Stimulated activated effector memory CD8-positive, alpha-beta T cell treated with anti-CD3 and anti-CD28 coated beads, Interleukin-12 subunit alpha, Interleukin-12 subunit beta, amount 100 ng/mL, for 72 hours (primary cell): ENCODE measurements at regions not wholly inside any gene's neighbourhood (a gene's known extent, or its start where the extent isn't known, plus 50 kb on each side); places are given as distances from the start of the nearest gene placed in this dataset.
A peak's percentile ranks its signal among the peaks of the same experiment; 100 is the strongest.

Source experiments
- ATAC-seq: fragments of 150-1000 bp; cut with Tn5 transposase; 2 replicates; pipeline ENCODE4 v1.10.0; 2021
- DNase-seq, 2 donors: peaks; one replicate each; pipeline ENCODE4 v3.0.0; 2021 to 2022; ENCODE audit warnings: low spot score in 2 of 2
- H3K27ac Mint-ChIP-seq: one replicate; pipeline ENCODE4 v1.8.0; 2022; ENCODE audit warnings: mild to moderate bottlenecking, mixed read lengths
- H3K36me3 Mint-ChIP-seq: one replicate; pipeline ENCODE4 v1.8.0; 2022; ENCODE audit warnings: mild to moderate bottlenecking, mixed read lengths
- H3K4me1 Mint-ChIP-seq: one replicate; pipeline ENCODE4 v1.8.0; 2022; ENCODE audit warnings: mixed read lengths
- H3K4me3 Mint-ChIP-seq: one replicate; pipeline ENCODE4 v1.8.0; 2022; ENCODE audit warnings: mild to moderate bottlenecking, mixed read lengths
- H3K9me3 Mint-ChIP-seq: one replicate; pipeline ENCODE4 v1.8.0; 2022; ENCODE audit warnings: mixed read lengths

DNA sequence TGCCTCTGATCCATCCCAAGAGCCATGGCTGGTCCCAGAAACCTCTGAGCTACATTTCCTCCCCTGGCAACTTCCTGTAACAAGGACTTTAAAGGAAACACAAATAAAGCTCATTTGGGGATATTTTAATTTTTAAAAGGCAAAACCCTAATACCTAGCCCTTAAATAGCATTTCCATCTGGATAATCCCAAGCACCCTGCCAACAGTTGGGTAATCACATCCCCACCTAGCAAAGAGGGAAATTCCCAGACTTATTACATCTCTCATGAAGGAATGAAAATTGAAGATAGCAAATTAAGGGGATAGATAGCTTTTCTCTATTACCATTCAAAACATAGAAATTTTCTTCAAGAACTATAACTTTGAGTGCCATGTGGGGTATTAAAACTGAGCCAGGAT, 213.7 kb upstream of the BMP4 start:
- H3K4me1 Mint-ChIP-seq: no peaks in the 10 kb centered on the region
- ATAC-seq (no peak), DNase-seq (no peak)
- H3K9me3 Mint-ChIP-seq: no peaks in the 10 kb centered on the region
- no peak overlapping the region for H3K27ac Mint-ChIP-seq
- no peak overlapping the region for H3K4me3 Mint-ChIP-seq
- no peaks in the 10 kb centered on the region for H3K36me3 Mint-ChIP-seq

DNA sequence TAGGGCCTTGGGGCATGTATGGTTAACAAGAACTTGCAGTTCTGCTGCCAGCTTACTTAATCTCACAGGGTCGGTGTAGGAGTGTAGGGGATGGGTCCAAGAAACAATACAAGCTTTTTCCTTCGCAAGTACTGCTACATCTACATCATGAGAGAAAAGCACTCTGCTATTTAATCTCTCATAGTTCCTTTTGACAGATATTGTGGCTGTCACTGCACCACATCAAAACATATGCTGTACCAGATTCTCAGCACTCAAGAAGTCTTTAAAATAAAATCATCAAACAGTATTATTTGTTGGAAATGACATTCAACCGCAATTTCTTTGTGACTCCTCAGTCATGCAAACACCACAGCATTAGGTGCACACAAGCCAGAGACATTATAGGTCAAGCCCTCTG, 215.5 kb upstream of the BMP4 start:
- ATAC-seq: no peak
- no peak for DNase-seq
- H3K27ac Mint-ChIP-seq: no peak overlapping the region
- no peaks in the 10 kb centered on the region for H3K36me3 Mint-ChIP-seq
- no peaks in the 10 kb centered on the region for H3K4me1 Mint-ChIP-seq
- no peak overlapping the region for H3K4me3 Mint-ChIP-seq
- H3K9me3 Mint-ChIP-seq: no peaks in the 10 kb centered on the region

DNA sequence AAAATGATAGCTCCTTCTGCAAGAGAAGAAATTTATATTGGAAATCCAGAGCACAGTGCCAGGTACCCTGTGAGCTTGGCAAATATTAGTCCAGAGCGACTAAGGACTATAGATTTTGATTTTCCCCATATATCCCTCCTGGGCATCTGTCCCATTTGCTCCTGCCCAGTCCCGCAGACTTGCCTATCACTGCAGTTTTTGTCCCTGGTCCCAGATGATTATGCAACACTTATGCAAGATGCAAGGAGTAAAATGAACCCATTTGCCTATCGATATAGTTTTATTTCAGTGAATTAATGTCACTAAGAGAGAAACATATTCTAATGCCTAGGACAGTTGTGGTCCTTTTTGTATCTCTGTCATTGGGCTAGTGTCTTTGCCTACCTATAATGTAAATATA, 215.9 kb upstream of the BMP4 start:
- Mint-ChIP-seq H3K4me1 (no peaks in the 10 kb centered on the region), H3K9me3 (no peaks in the 10 kb centered on the region), H3K27ac (no peak overlapping the region), H3K36me3 (no peaks in the 10 kb centered on the region), H3K4me3 (no peak overlapping the region)
- ATAC-seq (no peak), DNase-seq (no peak)

DNA sequence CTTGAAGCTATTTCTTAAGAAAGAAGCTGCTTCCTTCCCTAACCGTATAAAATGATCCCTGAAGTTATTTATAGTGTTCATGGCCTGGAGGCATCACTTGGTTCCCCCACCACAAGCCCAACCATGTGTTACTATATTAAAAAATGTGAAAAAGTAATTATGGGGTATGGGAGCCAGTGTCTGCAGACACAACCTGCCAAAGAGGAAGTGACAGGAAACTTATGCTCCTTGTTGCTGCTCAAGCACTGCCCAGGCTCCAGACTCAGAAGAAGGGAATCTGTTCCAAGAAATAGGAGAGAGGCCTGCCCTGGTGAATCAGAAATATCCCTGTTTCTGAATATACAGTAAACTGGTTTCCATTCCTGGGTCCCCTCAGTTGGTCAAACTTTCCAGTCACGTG, 217.2 kb upstream of the BMP4 start:
- ATAC-seq (no peak), DNase-seq (no peak)
- Mint-ChIP-seq H3K4me1 (no peaks in the 10 kb centered on the region), H3K9me3 (no peaks in the 10 kb centered on the region), H3K36me3 (no peaks in the 10 kb centered on the region), H3K27ac (no peak overlapping the region), H3K4me3 (no peak overlapping the region)

DNA sequence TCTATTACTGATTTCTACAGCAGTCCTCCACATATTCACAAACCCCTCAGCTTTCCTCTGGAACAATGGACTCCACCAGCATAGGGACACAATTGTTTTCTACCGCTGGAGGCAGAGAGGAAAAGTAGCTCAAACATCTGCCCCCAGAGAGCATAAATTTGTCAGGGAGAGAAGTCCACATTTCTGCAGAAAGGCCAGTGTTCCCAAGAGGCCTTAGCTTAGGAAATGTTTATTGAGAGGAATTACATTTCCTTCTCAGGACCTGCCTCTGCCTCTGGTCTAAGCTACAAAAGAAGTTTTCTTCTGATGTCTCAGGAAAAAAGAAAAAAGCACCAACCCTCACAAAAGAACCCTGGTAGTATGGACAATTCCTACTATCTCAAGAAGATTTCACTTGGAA, 217.8 kb upstream of the BMP4 start:
- H3K9me3 Mint-ChIP-seq: no peaks in the 10 kb centered on the region
- no peaks in the 10 kb centered on the region for H3K36me3 Mint-ChIP-seq
- DNase-seq (no peak), ATAC-seq (no peak)
- H3K27ac Mint-ChIP-seq: no peak overlapping the region
- no peak overlapping the region for H3K4me3 Mint-ChIP-seq
- no peaks in the 10 kb centered on the region for H3K4me1 Mint-ChIP-seq

DNA sequence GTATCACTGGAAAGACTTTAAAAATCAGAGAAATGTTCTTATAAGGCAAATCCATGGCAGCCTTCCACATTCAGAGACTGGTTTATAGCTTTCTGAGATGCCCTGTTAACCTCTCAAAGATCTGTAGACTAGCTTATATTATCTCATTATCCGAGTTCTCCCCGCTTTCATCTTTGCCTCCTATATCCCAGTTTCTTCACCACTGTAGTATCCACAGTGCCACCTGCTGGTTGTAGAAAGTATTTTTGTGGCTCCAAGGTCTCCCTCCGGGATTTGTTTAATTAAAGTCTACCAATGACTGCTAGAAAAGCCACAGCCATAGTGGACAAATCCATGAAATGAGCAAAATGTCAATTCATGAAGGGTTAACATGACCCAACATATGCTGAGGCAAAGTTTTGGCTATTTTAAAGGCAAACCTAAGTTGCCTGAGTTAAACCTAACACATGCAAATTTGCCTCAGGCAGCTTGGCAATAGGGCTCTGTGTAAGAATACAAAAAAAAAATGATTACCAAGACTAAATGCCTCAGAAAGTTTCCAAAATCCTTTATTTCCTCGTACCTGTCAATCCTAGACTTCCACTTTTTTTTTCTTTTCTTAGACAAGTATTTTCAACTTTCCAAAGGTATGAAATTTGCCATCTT, 218.8 kb upstream of the BMP4 start:
- no peak for ATAC-seq
- no peak overlapping the region for H3K4me3 Mint-ChIP-seq
- peak; percentile 12 to 63 for DNase-seq
- no peaks in the 10 kb centered on the region for H3K36me3 Mint-ChIP-seq
- no peaks in the 10 kb centered on the region for H3K9me3 Mint-ChIP-seq
- no peaks in the 10 kb centered on the region for H3K4me1 Mint-ChIP-seq
- H3K27ac Mint-ChIP-seq: no peak overlapping the region

DNA sequence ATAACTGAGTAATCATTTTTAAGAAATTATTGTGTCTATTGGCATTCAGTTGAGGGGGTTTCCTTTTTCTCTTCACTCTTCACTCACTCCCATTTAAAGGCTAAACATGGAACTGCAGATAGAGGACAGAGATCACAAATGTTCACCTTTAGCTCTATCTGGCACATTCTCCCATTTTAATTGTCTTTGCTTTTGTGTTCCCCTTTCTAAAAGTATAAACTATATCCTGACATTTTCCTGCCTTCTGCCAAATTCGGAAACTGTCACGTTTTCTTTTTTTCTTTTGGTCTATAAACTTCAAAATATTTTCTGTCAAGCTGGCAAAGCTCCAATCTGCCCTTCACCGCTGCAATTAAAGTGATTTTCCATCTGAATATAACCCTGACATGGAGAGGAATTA, 219.8 kb upstream of the CDKN3 start:
- DNase-seq (no peak), ATAC-seq (no peak)
- no peaks in the 10 kb centered on the region for H3K9me3 Mint-ChIP-seq
- no peak overlapping the region for H3K4me3 Mint-ChIP-seq
- no peaks in the 10 kb centered on the region for H3K36me3 Mint-ChIP-seq
- no peak overlapping the region for H3K27ac Mint-ChIP-seq
- no peaks in the 10 kb centered on the region for H3K4me1 Mint-ChIP-seq

DNA sequence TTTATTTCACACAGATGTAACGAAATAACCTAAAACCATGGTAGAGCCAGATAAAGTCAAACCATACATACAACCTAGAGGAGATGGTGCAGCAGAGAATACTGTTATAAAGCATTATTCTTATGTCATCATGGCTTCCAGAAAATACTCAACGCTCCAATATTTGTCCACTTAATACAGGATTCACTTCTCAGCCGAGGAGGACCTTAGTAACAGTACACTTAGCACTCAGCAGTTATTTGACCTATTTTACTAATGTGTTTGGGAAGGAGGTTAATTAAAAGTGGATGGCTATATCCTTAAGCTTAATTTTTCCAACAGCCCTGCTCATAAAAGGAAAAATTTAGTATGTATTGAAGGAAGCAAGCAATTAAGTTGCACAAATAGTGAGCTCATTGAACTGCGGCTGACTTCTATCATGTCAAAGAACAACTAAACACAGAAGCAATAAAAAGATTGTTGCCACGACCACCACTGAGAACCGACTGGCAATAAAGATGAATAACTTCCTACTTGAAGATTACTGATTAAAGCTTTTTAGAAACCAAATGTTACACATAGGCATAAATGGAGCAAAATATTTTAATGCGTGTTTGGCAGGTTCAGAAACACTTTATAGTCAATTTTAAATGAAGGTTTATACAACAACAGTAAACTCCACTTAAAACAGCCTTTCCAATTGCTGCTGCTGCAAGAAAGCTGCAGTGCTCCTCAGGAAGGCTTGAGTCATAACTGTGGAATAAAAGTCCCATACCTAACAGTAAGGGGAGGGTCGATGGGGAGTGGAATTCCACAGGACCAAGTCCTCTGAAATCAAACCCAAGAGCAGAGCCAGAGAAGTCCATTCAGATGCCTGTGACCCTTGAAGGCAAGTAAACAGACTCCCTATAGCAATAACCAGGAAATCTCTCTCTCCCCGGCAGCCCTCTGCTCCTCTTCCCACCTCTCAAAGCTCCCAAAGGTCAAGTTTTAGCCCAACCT, 218.9 kb upstream of the CDKN3 start:
- Mint-ChIP-seq H3K27ac (no peak overlapping the region), H3K4me1 (no peaks in the 10 kb centered on the region), H3K4me3 (no peak overlapping the region), H3K9me3 (no peaks in the 10 kb centered on the region), H3K36me3 (no peaks in the 10 kb centered on the region)
- DNase-seq: no peak
- ATAC-seq: no peak

DNA sequence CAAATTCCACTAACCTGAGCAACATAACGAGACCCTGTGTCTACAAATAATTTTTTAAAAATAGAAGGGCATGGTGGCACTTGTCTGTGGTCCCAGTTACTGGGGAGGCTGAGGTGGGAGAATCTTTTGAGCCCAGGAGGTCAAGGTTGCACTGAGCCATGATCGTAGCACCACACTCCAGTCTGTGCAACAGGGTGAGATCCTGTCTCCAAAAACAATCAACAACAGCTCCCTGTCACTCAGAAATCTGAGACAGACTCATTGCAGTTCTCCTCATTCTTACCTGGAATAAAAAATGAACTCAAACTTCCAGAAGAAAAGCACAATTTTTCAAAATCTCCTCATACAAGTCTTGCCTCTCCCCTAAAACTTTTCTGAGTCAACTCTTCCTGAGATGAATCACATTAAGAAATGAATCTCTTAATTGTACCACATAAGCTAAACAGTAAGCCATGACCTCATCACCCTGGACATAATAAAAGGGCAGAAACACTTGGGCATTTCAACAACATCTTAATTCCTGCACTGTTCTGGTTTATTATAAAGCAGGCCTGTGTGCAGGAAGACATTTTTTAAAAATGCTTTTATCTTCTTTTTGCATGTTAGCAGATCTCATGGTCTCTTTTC, 214.3 kb upstream of the CDKN3 start:
- Mint-ChIP-seq H3K36me3 (no peaks in the 10 kb centered on the region), H3K9me3 (no peaks in the 10 kb centered on the region), H3K4me1 (no peaks in the 10 kb centered on the region), H3K27ac (no peak overlapping the region), H3K4me3 (no peak overlapping the region)
- peak; percentile 54 for ATAC-seq
- no peak for DNase-seq

DNA sequence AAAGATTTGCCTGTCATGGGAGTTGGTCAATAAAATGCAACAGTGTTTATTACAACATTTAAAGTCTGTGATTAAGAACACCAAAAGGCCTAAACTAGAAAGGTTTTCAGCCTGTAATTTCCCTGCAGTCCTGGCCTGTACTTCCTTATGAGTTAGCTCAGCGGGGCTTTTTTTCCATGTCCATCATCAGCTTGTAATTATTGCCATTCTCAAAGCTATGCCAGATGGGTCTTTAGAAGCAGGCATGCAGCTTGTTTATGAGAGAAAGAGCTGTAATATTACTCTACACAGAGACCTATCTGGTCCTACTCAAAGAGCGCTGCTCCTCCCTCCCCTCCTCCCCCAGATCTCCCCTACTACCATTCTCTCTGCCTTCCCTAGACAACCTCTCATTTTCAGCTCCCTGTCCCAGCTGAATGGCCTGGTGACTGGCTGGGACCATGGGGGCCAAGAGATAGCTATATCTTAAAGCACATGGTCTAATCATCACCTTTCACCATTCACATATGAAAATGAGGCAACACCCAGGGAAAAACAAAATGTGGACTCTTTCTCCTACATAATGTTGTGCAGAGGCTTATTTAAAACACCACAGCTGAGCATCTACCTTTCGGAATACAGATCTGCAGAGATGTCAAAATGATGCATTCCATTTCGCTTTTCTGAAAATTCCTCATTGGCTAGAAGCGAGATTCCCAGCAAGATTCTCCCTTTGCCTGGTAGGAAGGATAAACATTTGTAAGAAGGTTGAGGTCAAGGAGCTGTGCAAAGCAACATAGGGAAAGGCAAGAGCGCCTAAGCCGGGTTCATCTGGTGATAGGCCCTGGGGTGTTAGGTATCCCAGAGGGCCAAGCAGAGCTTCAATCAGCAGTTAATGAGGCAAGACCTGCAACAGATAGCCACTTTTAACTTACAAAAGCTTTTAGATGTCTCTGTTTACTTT, 209.7 kb upstream of the CDKN3 start:
- H3K9me3 Mint-ChIP-seq: no peaks in the 10 kb centered on the region
- DNase-seq (no peak), ATAC-seq (no peak)
- no peak overlapping the region for H3K27ac Mint-ChIP-seq
- H3K4me3 Mint-ChIP-seq: no peak overlapping the region
- H3K4me1 Mint-ChIP-seq: no peaks in the 10 kb centered on the region
- H3K36me3 Mint-ChIP-seq: no peaks in the 10 kb centered on the region

DNA sequence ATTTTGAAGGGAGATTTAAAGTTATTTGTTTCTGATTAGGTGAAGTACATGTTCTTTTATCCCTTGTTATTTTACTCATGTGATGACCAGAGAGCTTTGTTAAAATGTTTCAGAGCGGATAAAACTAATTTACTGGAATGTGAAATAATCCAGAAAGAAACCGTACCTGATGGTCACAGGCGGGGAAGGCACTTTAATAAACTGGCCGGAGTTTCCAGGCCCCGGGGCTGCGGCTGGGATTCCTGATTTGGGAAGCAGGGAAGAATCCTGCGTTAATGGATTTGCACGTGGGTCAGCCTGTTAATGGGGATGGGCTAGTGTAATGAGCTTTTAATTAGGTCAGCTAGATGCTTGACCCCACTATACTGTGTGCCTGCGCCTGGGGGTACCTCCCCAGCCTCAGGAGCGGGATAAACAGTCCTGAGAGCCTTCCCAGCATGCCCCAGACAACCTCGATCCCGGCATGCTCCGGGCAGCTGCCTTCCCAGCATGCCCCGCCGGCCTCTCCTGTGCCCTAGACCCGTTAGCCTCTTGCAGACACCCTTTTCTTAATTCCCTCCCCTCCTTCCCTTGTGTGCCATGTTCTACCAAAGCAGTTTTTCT, 208.6 kb upstream of the CDKN3 start:
- ATAC-seq: no peak
- Mint-ChIP-seq H3K27ac (no peak overlapping the region), H3K4me3 (no peak overlapping the region)

DNA sequence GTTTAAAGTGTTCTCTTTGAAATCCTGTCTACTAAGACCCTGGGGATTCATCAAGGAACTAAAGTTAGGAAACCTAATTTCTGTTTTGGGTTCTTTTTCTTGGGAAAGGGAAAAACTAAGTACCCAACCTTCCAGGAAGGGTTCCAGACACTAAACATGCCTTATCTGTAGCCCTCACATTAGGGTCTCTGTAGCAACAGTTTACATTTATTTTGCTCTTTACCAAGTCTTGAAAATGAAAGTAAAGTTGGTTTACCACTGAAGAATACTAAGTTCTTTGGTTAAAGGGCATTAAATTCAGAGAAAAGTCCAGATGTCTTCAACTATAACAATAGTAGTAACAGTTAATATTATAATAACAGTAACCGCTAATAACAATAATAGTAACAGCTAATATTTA, 207.5 kb upstream of the CDKN3 start:
- DNase-seq (no peak), ATAC-seq (no peak)
- Mint-ChIP-seq H3K27ac (no peak overlapping the region), H3K4me3 (no peak overlapping the region), H3K4me1 (no peaks in the 10 kb centered on the region), H3K36me3 (no peaks in the 10 kb centered on the region), H3K9me3 (no peaks in the 10 kb centered on the region)

More for the DNA sequence above, 208.6 kb upstream of the CDKN3 start:
- Mint-ChIP-seq H3K36me3 (no peaks in the 10 kb centered on the region), H3K9me3 (no peaks in the 10 kb centered on the region), H3K4me1 (no peaks in the 10 kb centered on the region)
- no peak for DNase-seq

DNA sequence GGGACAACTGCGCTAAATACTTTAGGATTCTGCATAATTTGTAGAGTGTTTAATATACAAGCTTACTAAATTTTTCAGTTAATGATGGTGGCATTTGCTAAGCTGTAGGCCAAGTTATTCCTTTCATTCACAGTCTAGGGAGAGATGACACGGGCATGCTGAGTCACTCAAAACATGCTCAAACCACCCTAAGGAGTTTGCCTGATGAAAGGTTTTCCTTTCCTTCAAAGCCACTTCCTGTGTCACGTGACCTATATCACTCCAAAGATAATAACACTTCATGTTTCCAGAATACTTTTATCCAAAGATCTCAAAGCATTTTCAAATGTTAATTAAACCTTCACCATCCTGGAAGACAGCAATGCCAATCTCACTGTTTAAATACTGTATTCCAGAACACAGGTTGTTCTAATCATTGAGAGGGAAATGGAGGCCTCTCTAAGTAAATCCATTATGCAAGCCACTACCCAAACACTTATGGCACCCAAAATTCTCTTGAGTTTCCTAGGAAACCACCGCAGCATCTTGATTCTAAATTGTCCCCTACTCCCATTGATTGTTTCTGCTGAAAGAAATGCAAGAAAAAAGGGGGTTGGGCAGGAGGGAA, 207.0 kb upstream of the CDKN3 start:
- DNase-seq (no peak), ATAC-seq (no peak)
- Mint-ChIP-seq H3K4me1 (no peaks in the 10 kb centered on the region), H3K9me3 (no peaks in the 10 kb centered on the region), H3K4me3 (no peak overlapping the region), H3K36me3 (no peaks in the 10 kb centered on the region), H3K27ac (no peak overlapping the region)

DNA sequence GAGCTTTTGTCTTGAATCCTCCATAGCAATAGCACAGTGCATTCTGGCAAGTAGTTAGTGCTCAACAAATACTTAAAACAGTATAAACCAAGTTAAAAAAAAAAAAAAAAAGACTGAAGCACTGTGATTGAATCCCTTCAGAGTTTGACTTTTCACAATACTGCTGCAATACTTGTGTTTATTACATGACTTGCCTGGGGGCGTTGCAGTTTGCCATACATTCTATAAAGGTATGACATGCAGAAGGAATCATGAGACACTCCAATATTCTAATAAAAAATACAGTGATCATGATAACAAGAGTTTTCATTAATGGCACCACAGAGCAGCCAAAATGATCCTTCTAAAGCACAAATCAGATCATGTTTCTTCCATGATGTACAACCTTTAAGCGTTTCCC, 205.0 kb upstream of the CDKN3 start:
- no peaks in the 10 kb centered on the region for H3K4me1 Mint-ChIP-seq
- no peak overlapping the region for H3K4me3 Mint-ChIP-seq
- no peak for DNase-seq
- H3K9me3 Mint-ChIP-seq: no peaks in the 10 kb centered on the region
- no peaks in the 10 kb centered on the region for H3K36me3 Mint-ChIP-seq
- H3K27ac Mint-ChIP-seq: no peak overlapping the region
- ATAC-seq: no peak
